Astrocyte of the cerebellum (primary cell): ENCODE measurements at regions not wholly inside any gene's neighbourhood (a gene's known extent, or its start where the extent isn't known, plus 50 kb on each side); places are given as distances from the start of the nearest gene placed in this dataset.

Experiments used
- DNase-seq: peaks from one replicate; pipeline ENCODE4 v3.0.0-alpha.2; 2011; ENCODE audit warnings: low read depth
- H3K4me3 ChIP-seq: 2 replicates; pipeline ENCODE4 v1.5.1; 2011; ENCODE audit warnings: mild to moderate bottlenecking, low read depth, low read length, moderate library complexity
- CTCF ChIP-seq: IDR thresholded peaks from 2 replicates; pipeline ENCODE4 v1.5.1; 2012; ENCODE audit warnings: low read length, low read depth, moderate library complexity, mild to moderate bottlenecking; ENCODE audit errors: missing control alignments
- in situ Hi-C: cut with HindIII; loops from 2 replicates; pipeline ENCODE4 v1.10.0; 2017; ENCODE audit warnings: low sequenced_read_pairs

- H3K4me3 ChIP-seq: no peak overlapping the region
- in situ Hi-C loops: no loop called here
- TF ChIP-seq CTCF: no peak
- no peak for DNase-seq
Observed at GRCh38 chr10:9066152-9066551, 1011.7 kb downstream of the GATA3 start.

- DNase-seq: no peak
- TF ChIP-seq CTCF: no peak
- no peak overlapping the region for H3K4me3 ChIP-seq
- in situ Hi-C loops: no loop called here
Observed at GRCh38 chr10:9068003-9068402, 1013.5 kb downstream of the GATA3 start.

- no peak for TF ChIP-seq CTCF
- H3K4me3 ChIP-seq: no peak overlapping the region
- no peak for DNase-seq
- in situ Hi-C loops: no loop called here
Observed at GRCh38 chr10:9069136-9069535, 1014.6 kb downstream of the GATA3 start.

- no peak for TF ChIP-seq CTCF
- H3K4me3 ChIP-seq: no peak overlapping the region
- DNase-seq: no peak
- in situ Hi-C loops: no loop called here
Observed at GRCh38 chr10:9075420-9075819, 1020.9 kb downstream of the GATA3 start.

- in situ Hi-C loops: no loop called here
- H3K4me3 ChIP-seq: no peak overlapping the region
- no peak for DNase-seq
- TF ChIP-seq CTCF: no peak
Observed at GRCh38 chr10:9076066-9076465, 1021.6 kb downstream of the GATA3 start.

GRCh38 chr10:9081253-9081652 lies 1026.8 kb downstream of the GATA3 start:
- H3K4me3 ChIP-seq: no peak overlapping the region
- no peak for TF ChIP-seq CTCF
- no peak for DNase-seq
- in situ Hi-C loops: no loop called here

- in situ Hi-C loops: no loop called here
- DNase-seq: no peak
- no peak overlapping the region for H3K4me3 ChIP-seq
- no peak for TF ChIP-seq CTCF
Observed at GRCh38 chr10:9081961-9082360, 1027.5 kb downstream of the GATA3 start.
